AG08395 (cell line): ENCODE measurements at regions not wholly inside any gene's neighbourhood (a gene's known extent, or its start where the extent isn't known, plus 50 kb on each side); places are given as distances from the start of the nearest gene placed in this dataset.

Source experiments
- DNase-seq: peaks from one replicate; pipeline ENCODE4 v3.0.0; 2012; ENCODE audit warnings: mixed read lengths, low spot score

DNA sequence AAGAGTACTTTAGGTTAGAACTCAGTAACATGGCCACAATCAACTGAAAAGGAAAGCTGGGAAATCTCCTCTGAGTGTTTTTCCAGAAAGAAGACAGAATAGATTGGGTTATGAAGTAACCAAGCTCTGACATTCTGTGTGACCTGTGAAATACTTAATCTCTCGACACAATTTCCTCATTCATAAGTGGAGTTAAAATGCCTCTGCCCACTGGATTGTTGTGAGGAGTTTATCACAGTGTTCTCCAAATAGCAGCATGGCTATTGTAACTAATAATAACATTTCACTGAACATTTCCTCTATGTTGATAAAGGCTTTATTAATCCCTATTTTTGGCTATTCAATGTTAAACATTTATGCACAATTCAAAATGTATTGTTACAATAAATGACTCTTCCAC is 311.0 kb downstream of the GABRB2 start:
- no peak for DNase-seq

DNA sequence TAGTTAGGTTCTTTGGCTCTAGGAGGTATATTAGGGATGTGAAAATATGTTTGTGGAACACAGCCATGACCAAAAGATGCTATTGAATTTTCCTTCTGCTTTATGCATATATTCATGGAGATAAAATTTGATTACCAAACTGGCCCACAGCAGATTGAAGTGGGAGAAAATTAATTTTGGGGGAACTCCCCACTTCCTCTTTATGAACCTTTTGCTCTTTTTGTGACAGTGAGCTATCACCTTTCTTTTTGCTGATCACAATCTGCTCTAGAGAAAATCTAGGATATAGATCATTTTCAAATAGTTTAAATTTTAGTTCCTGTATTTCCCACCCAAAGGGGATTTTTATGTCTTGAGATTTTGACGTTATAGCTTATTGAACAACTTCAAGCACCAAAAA is 313.0 kb downstream of the GABRB2 start:
- no peak for DNase-seq

DNA sequence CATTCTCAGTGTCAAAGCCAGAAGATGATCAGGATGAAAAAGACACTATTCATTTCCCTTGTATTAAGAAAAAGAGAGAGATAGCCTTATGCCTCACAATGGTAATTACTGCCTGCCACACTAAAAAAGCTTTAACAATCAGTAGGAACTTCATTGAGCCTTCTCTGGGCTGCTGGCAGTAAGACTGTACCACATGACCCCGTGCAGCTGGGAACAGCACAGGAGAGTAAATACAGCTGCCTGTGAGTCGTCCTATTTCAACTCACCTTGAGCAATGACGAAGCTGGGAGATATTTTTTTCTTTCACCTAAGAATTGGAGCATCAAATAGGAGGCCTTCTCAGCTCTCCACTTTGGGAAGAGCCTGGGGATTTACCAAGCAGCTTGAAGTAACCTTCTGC is 316.3 kb downstream of the GABRB2 start:
- DNase-seq: no peak

DNA sequence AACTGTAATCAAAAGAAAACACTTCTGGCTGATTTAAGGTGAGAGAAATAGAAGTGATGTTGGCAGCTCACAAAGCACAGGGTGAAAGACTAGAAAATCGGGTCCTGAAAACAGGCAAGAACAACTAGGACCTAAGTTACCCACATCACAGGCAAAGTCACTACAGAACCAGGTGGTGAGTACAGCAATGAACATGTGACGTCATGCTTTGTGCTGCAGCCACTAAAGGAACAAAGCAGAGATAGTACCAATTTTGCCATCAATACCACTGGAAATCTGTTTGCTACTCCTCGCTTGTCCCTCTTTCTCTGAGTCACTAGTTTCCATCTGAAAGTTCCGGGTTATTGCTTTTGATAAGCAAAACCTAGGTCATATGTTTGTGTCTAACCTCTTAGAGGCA is 326.7 kb downstream of the GABRB2 start:
- DNase-seq: no peak

DNA sequence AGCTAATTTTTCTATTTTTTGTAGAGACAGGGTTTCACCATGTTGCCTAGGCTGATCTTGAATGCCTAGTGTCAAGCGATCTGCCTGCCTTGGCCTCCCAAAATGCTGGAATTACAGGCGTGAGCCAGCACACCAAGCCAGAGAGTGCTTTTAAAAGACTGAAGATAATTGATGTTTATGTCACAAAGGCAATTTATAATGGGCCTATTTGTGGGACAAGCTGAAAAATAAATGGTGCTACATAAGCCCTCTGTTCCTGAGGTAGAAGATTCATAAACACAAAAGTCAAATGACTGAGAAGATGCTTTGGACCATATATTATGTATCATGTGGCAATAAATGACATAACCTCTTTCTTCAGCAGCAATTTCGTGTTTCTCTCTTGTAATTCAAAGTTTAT is 329.6 kb downstream of the GABRB2 start:
- DNase-seq: no peak

DNA sequence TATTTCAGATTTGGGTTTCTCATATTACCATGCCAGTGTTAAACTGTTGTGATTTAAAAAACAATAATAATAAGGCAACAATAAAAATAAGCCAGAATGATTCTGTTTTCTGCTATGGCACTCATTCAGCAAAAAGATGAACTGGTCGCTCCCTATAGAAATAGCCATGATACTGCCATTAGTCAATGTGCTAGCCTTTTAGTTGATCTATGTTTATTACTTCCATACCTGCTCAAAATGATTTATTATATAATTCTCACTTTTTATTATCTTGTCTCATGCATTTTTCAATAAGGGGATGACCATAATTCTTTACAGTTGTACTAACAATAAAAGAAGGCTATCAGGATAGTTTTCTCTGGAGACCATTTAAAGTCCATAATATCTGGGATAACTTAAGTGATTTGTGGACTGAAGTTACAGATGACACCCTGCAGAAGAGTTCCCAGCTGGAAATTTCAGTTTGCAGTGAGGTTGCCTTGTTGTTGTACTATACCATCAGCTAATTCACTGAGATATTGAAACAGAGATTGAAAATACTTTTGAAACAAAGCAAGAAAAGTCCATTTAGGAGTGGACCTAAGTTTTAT is 334.3 kb downstream of the GABRB2 start:
- DNase-seq: no peak

DNA sequence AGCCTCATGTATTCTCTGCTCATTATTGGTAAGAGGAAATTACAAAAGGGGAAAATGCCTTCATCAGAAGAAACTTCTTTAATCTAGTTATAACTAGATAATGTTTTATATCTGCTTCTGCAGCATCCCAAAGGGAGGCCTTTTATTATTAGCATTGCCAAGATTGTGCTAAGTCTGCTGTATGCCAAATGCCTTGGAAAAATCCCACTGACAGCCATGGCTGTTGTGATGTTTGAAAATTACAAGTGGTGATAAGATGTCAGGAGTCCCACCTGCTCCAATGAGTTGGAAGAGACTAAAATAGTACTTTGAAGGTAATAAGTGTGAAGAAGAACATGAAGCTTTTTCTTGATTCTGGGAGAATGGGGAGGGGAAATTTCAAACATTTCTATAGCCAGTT is 345.0 kb downstream of the GABRB2 start:
- DNase-seq: no peak

DNA sequence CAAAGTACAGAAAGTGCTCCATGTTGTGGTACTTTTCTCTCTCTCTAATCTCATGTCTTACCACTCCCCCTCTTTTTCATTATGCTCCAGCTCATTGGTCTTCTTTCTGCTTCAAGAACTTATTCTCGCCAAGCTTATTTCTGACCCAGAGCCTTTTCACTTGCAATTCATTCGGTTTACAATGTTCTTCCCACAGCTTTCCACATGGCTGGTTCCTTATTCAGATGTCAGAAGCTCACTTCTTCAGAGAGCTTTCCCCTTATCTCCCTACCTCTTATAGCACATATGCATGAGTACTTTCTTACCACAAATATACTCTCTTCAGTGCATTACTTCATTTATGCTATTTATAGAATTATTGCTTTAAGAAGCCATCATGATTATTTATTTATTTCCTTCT is 338.8 kb upstream of the ATP10B start:
- no peak for DNase-seq

DNA sequence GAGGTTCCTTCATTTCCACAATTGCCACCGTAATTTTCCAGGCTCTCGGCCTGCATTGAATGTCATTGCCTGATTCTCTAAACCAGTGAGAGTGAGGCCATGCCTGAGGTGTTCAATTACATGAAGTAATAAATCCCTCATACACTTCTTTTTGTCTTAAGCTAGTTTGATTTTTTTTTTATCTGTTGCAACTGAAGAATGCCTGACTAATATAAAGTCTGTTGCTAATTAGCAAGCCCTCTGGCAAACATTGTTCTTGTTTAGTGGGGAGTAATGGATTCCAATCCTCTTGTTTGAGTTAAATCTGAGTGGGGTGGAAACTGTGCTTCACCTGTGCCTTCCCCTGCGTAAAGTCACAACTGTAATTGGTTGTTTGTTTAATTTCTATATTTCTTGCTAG is 338.1 kb upstream of the ATP10B start:
- DNase-seq: peak; percentile 17

DNA sequence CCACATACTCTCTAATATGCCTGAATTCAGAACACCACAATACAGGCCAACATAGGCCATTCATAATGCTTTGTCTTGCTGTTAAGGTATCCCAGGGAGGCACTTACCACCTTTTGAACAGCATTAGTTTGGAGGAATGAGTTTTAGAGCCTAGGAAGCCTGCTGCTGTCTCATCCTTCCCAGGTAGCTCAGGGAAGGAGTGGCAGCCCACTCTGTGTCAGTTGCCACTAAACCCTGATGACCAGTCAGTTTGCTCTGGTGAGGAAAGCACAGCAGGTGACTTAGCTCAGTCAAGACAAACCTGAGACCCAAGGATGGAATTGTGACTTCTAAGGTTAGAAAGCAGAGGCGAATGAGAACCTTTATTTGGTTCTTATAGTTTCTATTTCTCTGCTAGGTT is 337.4 kb upstream of the ATP10B start:
- DNase-seq: no peak

DNA sequence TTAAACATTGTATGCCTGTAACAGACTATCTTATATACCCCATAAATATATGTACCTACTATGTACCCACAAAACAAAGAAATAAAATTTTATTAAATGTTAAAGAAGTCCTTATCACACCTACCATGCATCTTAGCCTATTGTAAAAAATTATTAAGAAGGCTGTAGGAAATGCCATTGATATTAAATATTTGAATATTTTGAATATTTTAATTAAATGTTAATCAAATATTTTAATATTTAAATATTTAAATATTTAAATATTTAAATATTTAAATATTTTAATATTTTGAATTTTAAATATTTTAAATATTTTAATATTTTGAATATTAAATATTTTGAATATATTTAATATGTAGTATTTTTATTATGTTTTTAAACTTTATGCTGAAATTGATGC is 331.5 kb upstream of the ATP10B start:
- DNase-seq: no peak

DNA sequence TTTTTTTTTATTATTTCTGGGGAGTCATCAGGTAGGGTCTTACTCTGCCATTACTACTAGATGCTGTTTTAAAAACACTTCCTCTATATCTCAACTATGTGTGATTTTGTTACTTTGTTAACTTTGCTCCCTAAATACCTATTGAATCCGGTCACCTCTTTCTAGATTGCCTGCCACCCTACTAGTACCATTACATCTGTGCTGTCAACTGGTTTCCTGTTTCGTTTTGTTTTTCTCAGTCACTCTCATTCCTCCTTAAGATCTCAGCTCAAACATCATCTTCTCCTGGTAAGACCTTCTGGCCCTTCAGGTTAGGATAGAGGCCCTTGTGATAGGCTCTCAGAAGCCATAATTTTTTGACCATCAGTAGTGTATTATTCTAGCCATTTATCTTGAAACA is 324.2 kb upstream of the ATP10B start:
- DNase-seq: no peak

DNA sequence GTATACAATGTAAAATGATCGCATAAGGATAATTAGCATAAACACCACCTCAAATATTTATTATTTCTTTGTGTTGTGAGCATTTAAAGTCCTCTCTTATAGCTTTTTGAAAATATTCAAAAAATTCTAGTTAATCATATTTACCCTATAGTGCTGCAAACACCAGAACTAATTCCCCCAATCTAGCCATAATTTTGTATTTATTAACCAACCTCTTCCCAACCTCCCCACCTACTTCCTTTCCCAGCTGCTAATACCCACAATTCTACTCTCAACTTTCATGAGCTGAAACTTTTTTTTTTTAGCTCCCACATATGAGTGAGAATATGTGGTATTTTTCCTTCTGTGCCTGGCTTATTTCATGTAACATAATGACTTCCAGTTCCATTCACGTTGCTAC is 317.8 kb upstream of the ATP10B start:
- no peak for DNase-seq

DNA sequence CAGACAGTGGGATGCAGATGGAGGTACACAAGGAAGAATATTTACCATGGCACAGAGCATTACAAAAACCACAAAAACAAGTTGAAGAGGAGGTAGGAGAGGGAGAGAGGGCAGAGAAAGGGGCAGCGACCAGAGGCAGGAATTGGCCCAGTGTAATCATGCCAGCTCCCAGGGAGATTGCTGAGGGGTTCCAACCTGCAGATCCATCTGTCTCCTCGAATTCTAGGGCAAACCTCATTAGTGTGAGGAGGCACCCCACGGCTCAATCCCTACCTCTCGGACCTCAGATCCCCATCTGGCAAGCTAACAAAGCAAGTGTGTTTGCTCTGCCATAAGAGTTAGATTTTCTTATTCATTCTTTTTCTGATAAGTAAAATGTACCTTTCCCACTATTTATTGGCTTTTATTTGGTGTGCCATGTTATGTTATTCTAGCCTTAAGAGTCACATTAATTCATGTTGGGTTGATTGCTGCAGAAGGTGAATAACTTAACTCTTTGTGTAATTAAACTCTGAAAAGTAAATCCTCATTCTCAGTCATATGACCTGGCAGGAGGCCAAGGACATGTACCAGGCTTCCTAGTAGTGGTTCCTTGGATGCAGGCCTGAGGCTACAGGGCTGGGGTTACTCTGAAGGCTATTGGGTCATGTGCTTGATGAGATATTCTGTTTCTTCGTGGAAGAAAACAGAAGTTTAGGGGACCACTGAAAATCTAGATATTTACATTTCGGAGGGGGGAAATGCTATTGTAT is 315.2 kb upstream of the ATP10B start:
- DNase-seq: no peak

DNA sequence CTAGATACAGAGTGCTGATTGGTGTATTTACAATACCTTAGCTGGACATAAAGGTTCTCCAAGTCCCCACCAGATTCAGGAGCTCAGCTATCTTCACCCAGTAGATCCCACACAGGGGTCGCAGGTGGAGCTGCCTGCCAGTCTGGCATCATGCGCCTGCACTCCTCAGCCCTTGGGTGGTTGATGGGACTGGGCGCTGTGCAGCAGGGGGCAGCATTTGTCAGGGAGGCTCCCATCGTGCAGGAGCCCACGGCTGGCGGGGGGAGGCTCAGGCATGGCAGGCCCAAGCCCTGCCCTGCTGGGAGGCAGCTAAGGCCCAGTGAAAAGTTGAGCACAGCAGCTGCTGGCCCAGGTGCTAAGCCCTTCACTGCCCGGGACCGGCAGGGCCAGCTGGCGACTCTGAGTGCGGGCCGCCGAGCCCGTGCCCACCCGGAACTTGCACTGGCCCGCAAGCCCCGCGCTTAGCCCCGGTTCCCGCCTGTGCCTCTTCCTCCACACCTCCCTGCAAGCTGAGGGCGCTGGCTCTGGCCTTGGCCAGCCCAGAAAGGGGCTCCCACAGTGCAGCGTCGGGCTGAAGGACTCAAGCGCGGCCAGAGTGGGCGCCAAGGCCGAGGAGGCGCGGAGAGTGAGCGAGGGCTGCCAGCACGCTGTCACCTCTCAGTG is 314.1 kb upstream of the ATP10B start:
- no peak for DNase-seq

DNA sequence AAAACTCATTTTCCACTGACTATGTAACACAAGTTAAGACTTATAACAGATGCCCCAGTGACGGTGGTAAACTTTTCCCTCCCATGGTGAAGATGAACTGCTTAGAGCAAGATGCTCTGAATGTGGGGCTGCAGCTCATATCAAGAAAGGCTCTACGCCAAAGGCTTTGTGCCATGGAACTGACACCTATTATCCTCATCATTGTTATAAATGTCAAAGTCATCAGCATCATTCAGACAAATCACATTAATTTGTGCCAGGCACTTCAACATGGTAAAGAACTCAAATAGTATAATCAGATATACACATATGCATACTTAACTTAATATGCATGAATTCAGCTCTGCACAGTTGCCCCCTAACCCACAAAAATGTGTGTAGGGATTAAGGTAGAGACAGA is 305.9 kb upstream of the ATP10B start:
- DNase-seq: no peak

DNA sequence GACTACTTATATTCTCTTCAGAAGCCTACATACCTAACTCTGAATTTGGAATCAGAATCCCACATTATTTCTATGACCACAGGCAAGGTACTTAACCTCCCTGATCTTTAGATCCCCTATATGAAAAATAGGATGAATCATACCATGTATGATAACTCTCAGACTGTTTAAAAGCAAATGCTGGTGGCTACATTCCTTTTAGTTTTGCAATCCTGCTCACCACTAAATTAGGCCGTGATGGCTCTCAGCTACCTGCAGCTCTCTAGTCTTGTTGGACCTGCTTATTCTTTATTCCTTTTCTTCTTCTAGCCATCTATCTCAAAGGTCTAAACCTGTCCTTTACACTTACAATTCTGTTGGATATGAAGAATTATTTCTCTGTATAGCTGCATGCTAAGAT is 303.4 kb upstream of the ATP10B start:
- DNase-seq: no peak

DNA sequence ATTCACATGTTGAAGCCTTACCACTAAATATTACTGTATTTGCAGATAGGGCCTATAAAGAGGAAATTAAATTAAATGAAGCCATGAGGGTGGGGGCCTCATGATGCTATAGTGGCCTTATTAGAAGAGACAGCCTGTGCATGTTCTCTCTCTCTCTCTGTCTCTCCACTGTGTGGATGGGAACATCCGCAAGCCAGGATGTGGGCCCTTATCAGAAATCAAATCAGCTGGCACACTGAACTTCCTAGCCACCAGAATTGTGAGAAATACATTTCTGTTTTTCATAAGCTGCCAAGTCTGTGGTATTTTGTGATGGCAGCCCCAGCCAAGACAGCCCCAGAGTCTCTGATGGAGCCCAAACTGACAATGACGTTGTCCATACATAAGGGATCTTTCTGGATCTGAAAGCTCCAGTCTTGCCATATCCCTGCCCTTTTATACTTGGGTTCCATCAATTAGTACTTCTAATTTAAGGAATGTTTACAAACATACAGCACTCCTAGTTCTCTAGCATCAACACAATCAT is 300.5 kb upstream of the ATP10B start:
- DNase-seq: no peak

DNA sequence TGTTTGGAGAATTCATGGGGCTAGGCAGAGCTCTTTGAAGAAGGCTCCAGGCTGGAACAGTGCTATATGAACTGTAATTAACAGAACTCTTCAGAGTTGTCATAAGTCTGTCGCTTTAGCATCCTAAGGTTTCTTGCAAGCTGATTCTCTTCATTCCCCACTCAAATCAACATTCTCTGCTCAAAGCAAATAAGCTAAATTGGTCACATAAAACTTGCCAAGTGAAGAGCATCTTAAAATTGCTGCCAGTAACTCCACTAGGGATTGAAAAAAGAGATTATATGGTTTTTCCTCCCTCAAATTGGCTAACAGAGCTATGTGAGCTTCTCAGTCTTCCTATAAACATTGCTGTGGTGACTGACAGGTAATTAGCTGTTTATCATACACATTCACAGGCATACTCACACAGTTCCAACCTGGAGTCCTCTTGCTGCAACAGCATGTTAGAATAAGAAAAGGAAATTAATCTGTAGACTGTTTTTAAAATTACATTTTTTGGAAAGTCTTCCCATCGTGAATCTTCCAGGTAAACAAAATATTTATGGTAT is 298.5 kb upstream of the ATP10B start:
- DNase-seq: no peak

DNA sequence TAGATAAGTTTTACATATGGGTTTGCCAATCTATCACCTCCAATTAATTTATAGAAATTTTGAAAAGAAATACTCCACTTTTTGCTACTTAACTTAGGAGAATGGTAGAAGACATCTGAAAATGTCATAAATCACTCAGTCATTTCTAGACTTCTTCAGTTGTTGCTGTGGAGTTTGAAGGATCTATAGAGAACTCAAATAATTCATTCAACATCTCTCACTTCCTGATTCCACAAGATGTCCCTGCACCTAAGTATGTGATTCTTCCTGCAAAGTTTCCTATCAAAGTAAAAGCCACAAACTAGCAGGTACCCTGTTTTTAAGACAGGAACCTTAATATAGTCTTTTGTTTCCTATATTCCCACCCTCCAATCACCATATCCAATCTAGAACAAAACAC is 297.1 kb upstream of the ATP10B start:
- no peak for DNase-seq

DNA sequence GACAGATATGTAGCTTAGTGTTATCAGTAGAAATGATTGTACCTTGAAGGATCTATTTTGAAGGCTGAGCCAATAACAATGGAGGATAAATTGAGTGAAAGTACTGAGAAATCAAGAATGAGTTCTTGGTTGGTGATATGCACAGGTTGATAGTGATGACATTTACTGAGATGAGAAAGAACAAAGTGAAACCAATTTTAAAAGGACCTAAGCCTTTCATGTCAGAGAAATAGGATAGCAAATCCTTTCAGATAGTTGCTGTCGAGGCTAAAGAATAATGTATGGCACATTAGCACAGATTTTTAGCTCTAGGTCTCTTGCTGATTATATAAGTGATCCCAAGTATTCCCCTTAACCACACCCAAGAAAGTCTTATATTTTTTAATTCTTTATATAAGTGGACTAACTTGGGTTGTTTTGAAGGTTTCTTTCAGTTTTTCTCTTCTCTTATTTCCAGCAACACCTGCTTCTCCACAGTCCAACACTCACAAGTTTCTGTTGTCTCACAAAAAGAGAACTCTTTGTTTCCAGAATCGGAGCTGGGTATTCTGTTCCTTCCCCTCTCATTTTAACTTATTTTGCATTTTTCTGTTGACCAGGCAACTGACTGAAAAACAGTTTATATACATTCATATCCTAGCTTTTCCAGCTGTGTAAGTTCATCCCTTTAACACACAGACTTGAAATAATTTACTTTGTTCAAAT is 286.9 kb upstream of the ATP10B start:
- DNase-seq: no peak

DNA sequence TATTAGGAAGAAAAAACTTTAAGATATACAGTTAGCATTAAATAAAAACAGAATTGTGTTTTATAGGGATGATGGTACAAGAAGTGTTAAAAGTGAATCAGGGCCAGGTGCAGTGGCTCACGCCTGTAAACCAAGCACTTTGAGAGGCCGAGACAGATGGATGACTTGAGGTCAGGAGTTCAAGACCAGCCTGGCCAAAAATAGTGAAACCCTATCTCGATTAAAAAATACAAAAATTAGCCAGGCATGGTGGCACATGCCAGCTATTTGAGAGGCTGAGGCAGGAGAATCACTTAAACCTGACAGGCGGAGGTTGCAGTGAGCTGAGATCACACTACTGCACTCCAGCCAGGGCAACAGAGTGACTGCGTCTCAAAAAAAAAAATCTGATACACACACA is 282.9 kb upstream of the ATP10B start:
- DNase-seq: no peak

DNA sequence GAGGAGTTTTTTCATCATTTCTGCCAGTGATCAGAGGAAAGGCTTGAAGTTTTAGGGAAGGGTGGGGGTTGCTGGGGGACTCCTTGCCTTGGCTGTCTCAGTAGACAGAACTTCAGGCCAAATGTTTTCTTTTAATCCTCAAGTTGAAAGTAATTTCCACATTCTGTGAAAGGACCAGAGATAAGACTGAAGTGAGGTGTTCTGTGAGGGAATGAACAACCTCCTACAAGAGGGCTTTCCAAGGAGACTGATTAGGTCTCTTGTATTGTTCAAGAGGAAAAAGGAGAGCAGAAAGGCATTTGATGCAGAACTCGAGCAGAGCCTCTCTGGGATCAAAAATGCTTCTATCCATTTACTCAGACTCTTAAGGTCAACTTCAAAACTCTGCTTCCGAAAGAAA is 282.1 kb upstream of the ATP10B start:
- no peak for DNase-seq
